Neutrophil (primary cell): ENCODE measurements at regions not wholly inside any gene's neighbourhood (a gene's known extent, or its start where the extent isn't known, plus 50 kb on each side); places are given as distances from the start of the nearest gene placed in this dataset.

Experiments used
- H3K27ac ChIP-seq: fragments of 200-600 bp; sonication (generic); 2 replicates; pipeline ENCODE4 v1.5.1; 2016; ENCODE audit warnings: mild to moderate bottlenecking, moderate library complexity
- H3K27me3 ChIP-seq: fragments of 200-600 bp; sonication (generic); 2 replicates; pipeline ENCODE4 v1.6.0; 2016; ENCODE audit warnings: mild to moderate bottlenecking
- H3K36me3 ChIP-seq: fragments of 200-600 bp; sonication (generic); 2 replicates; pipeline ENCODE4 v1.5.1; 2017
- H3K4me1 ChIP-seq, 2 experiments: fragments of 200-600 bp in 1 of 2; sonication (generic) in 1 of 2; 1 replicate in 1 of 2; 2 replicates in 1 of 2; pipeline versions ENCODE4 v1.5.1 to v1.6.1; 2013 to 2016; ENCODE audit warnings: low read depth in 1 of 2, low read length in 1 of 2, mild to moderate bottlenecking in 1 of 2, moderate library complexity in 1 of 2; ENCODE audit not compliant: control insufficient read depth in 1 of 2, insufficient read depth in 1 of 2
- H3K4me3 ChIP-seq, 2 experiments: fragments of 200-600 bp in 1 of 2; sonication (generic) in 1 of 2; 1 replicate in 1 of 2; 2 replicates in 1 of 2; pipeline ENCODE4 v1.5.1; 2013 to 2016; ENCODE audit warnings: low read depth in 1 of 2, low read length in 1 of 2, mild to moderate bottlenecking in 1 of 2, moderate library complexity in 1 of 2
- H3K9me3 ChIP-seq: fragments of 200-600 bp; sonication (generic); 2 replicates; pipeline ENCODE4 v1.5.1; 2016
- CTCF ChIP-seq: fragments of 200-600 bp; sonication (generic); IDR thresholded peaks from 2 replicates; pipeline ENCODE4 v1.5.1; 2016; ENCODE audit warnings: antibody characterized with exemption

- Histone ChIP-seq H3K4me3 (no peak overlapping the region), H3K9me3 (no peaks in the 10 kb centered on the region), H3K27me3 (peaks cover 4% of the 10 kb centered on the region), H3K4me1 (no peaks in the 10 kb centered on the region), H3K36me3 (no peaks in the 10 kb centered on the region), H3K27ac (no peak overlapping the region)
- no peak for TF ChIP-seq CTCF
Observed at GRCh38 chr9:134537951-134538641, 103.5 kb upstream of the COL5A1 start.

- Histone ChIP-seq H3K27me3 (peaks cover 4% of the 10 kb centered on the region), H3K27ac (no peak overlapping the region), H3K4me3 (no peak overlapping the region), H3K36me3 (no peaks in the 10 kb centered on the region), H3K9me3 (no peaks in the 10 kb centered on the region), H3K4me1 (no peaks in the 10 kb centered on the region)
- TF ChIP-seq CTCF = no peak
Observed at GRCh38 chr9:134538856-134539566, 102.6 kb upstream of the COL5A1 start.

- H3K27me3 ChIP-seq = peaks cover 4% of the 10 kb centered on the region
- H3K4me3 ChIP-seq = no peak overlapping the region
- no peaks in the 10 kb centered on the region for H3K4me1 ChIP-seq
- H3K9me3 ChIP-seq = no peaks in the 10 kb centered on the region
- no peak for TF ChIP-seq CTCF
- H3K36me3 ChIP-seq = no peaks in the 10 kb centered on the region
- no peak overlapping the region for H3K27ac ChIP-seq
Observed at GRCh38 chr9:134539586-134540194, 101.9 kb upstream of the COL5A1 start.

- no peak overlapping the region for H3K27ac ChIP-seq
- H3K4me1 ChIP-seq = no peaks in the 10 kb centered on the region
- no peak for TF ChIP-seq CTCF
- H3K9me3 ChIP-seq = no peaks in the 10 kb centered on the region
- H3K4me3 ChIP-seq = no peak overlapping the region
- H3K36me3 ChIP-seq = no peaks in the 10 kb centered on the region
- H3K27me3 ChIP-seq = peaks cover 12% of the 10 kb centered on the region
Observed at GRCh38 chr9:134540276-134541096, 101.1 kb upstream of the COL5A1 start.

- H3K4me3 ChIP-seq = no peak overlapping the region
- H3K36me3 ChIP-seq = no peaks in the 10 kb centered on the region
- no peaks in the 10 kb centered on the region for H3K9me3 ChIP-seq
- no peak overlapping the region for H3K27ac ChIP-seq
- H3K27me3 ChIP-seq = peaks cover 19% of the 10 kb centered on the region
- no peaks in the 10 kb centered on the region for H3K4me1 ChIP-seq
- no peak for TF ChIP-seq CTCF
Observed at GRCh38 chr9:134541097-134541747, 100.4 kb upstream of the COL5A1 start.
